HG02798 (cell line): ENCODE measurements at regions not wholly inside any gene's neighbourhood (a gene's known extent, or its start where the extent isn't known, plus 50 kb on each side); places are given as distances from the start of the nearest gene placed in this dataset.
"Not testable (repeated sequence)": the region's sequence is repeated elsewhere in the genome, so short reads cannot be mapped to it uniquely, and the experiment has no call there.

Source experiments
- ATAC-seq: cut with Tn5 transposase; IDR thresholded peaks from one replicate; pipeline ENCODE4 v1.9.1; 2021; ENCODE audit warnings: mild to moderate bottlenecking; ENCODE audit not compliant: unreplicated experiment, poor library complexity

DNA sequence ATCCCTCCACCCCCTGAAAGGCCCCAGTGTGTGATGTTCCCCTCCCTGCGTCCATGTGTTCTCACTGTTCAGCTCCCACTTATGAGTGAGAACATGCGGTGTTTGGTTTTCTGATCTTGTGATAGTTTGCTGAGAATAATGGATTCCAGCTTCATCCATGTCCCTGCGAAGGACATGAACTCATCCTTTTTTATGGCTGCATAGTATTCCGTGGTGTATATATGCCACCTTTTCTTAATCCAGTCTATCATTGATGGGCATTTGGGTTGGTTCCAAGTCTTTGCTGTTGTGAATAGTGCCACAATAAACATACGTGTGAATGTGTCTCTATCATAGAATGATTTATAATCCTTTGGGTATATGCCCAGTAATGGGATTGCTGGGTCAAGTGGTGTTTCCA is 55.8 kb upstream of the IRX2 start:
- ATAC-seq: not testable (repeated sequence)

DNA sequence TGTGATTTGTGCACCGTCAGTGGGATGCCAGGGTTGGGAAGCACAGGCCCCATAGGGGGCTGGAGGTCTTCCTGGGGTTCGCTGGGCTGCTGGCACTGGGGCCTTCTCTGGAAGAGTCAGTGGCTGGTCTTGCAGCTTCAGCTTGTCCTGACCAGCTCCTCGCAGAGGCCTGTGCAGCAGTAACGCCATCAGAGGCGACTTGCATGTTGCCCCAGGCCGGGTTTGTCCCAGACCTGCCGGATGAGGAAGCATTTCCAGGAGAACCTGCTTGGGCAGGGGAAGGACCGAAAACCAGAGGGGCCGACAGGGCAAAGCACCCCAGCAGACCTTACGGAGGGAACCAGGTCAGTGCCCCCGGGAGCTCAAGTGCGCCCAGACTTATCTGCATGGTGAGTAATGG is 54.7 kb upstream of the IRX2 start:
- ATAC-seq: no peak

DNA sequence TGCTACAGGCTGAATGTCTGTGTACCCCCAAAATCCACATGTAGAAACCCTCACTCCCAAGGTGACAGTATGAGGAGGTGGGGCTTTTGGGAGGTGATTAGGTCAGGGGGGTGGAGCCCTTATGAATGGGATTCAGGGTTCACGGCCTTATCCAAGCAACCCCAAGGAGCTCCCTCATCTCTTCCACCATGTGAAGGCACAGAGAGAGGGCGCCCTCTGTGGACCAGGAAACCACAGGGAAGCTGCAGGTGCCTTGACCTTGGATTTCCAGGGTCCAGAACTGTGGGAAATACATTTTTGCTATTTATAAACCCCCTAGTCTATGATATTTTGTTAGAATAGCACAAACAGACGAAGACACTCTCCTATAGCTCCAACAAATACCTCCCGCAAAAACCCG is 53.6 kb upstream of the IRX2 start:
- no peak for ATAC-seq

DNA sequence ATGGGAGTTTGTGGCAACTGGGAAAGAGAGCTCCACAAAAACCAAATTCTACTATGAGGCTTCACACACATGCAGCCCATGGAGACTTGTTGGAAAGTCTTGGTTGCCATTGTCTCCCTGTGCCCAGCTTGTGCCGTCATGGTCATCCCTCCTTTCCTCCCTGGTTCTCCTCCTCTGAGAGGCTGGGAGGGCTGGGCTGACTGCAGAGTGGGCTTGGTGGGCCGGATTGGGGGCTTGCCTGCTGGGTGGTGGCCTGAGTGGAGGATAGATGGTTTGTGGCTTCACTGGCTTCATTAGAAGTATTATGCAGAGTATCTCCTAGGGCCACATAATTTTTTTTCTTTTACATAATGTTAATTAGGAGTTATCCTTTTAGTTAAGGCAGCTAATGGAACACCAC is 52.3 kb upstream of the IRX2 start:
- ATAC-seq: no peak

DNA sequence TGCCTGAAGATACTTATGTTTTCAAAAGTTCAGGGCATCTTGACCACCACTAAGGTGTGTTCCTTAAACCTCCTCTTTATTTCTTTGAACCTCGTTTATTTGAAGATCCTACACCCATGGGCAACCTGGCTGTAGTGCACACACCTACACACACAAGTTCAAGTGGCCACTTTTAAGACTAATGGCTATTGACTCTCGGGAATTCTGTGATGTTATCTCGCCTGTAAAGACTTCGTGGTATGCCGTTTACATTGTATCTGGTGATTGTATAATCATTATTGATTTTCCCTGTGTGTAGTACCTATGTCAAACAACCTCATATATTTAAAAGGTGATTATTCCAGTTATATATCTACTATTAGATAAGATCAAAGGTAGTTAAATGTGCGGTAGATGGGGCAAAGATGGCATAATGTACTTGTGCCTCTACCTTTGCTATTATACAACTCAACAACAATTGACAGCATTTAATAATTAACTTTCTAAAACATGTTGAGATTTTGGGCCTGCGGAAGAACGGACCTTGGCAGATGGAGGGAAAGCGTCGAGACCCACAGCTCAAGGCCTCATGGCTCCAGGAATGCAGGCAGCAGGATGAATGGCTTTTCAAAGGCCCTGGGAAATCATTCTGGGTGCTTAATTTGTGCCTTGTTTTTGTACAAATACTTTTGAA is 51.4 kb upstream of the IRX2 start:
- ATAC-seq: no peak

DNA sequence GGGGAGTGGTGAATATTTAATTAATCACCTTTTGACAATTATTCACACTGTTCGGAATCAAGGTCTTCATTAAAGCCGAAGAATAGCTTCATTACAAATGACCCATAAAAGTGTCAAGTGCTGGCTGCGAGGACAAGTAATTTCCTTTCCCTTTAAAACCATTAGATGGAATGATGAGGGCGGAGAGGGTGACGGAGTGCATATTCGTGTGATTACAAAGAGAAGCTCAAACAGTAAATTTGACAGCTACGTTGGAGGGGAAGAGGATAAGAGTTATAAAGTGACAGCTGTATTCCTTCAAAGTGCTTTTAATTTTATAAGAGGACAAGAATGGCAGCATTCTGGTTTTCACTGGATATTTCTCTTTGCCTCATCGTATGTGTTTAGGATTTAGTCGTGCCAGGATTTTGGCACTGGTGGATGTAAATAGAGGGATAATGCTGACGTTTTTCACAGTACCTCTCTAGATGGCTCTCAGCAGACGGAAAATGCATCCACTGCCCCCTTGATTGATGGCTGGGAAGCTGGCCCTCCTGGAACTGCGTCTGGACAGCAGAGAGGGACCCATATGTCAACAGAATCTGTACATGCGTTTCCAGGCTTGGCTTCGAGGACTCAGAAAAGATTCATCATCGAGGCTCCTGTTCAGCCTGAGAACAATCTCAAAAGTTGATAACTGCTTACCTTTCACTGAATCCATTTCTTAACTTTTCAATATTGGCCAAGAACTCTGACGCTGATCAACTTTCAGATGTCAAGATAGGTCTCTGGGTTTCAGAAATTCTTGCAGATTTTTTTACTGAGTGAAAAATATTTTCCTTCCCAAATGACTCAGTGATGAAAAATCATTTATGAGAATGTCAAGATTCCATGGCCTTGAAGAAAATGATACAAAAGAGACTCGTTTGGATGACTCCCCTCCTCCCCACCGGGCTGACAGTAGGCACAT is 50.4 kb upstream of the IRX2 start:
- ATAC-seq: no peak
